ENCODE measurements at regions not wholly inside any gene's neighbourhood (a gene's known extent, or its start where the extent isn't known, plus 50 kb on each side); places are given as distances from the start of the nearest gene placed in this dataset.

DNA sequence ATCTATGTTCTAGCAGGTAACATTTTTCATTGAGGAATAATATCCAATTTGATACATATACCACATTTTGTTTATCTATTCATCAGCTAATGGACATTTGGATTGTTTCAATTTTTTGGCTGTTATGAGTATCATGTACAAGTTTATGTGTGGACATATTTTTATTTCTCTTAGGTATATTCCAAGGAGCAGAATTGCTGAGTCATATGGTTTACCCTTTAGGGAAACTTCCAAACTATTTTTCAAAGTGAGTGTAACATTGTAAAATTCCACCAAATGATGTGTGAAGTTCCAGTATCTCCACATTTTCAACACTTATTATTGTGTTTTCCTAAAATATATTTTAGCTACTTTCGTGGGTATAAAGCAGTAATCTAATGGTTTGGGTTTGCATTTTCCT lies 1789.9 kb downstream of the MRPL39 start:
- Histone ChIP-seq H2BK120ac (replicated peaks; ENCODE audit: low read depth, low read length) (no peak overlapping the region), H4K5ac (ENCODE audit: insufficient read length, low read depth, low read length) (no peak overlapping the region), H2AFZ (ENCODE audit: low read length) (no peak overlapping the region), H3K27me3 (replicated peaks in 1 of 4; ENCODE audit: control insufficient read depth in 3 of 4, extremely low read depth in 1 of 4, insufficient read depth in 3 of 4, low read length in 3 of 4) (no peaks in the 10 kb centered on the region), H3K4me2 (ENCODE audit: insufficient read depth in 1 of 2, low read depth in 2 of 2, low read length in 2 of 2) (no peak overlapping the region), H3K9ac (replicated peaks in 1 of 4; ENCODE audit: extremely low read depth in 1 of 4, low read depth in 3 of 4, low read length in 3 of 4) (no peak overlapping the region), H3K9me3 (ENCODE audit: insufficient read depth in 2 of 2, low read depth in 1 of 2, low read length in 1 of 2) (peaks cover 2 to 7% of the 10 kb centered on the region in 2 experiments; a peak in 3 of 4 replicates), H2BK20ac (ENCODE audit: low read length) (no peak overlapping the region), H3K79me2 (ENCODE audit: control insufficient read depth in 1 of 2, insufficient read depth in 2 of 2, low read length in 2 of 2) (no peaks in the 10 kb centered on the region), H3K56ac (replicated peaks; ENCODE audit: insufficient read length, low read depth, low read length) (no peak overlapping the region), H4K20me1 (replicated peaks in 1 of 2; ENCODE audit: control insufficient read depth in 1 of 2, insufficient read depth in 2 of 2, low read length in 2 of 2) (no peaks in the 10 kb centered on the region), H3K36me3 (ENCODE audit: control insufficient read depth in 2 of 4, insufficient read depth in 4 of 4, low read length in 3 of 4) (no peaks in the 10 kb centered on the region), H3K23me2 (ENCODE audit: low read depth, low read length) (no peaks in the 10 kb centered on the region), H2BK5ac (ENCODE audit: low read depth, low read length) (no peak overlapping the region), H3K23ac (ENCODE audit: insufficient read length) (no peak overlapping the region), H2AK5ac (ENCODE audit: low read depth, low read length) (no peak overlapping the region), H3K18ac (ENCODE audit: extremely low read depth, low read length) (no peak overlapping the region), H2BK15ac (ENCODE audit: low read length) (no peak overlapping the region), H3K27ac (ENCODE audit: low read depth, low read length) (no peak overlapping the region), H2BK12ac (ENCODE audit: low read depth, low read length) (no peak overlapping the region), H3K79me1 (ENCODE audit: low read depth, low read length) (no peaks in the 10 kb centered on the region), H4K8ac (ENCODE audit: extremely low read depth, insufficient read depth, low read length) (no peak overlapping the region), H3K4me1 (replicated peaks in 1 of 4; ENCODE audit: control insufficient read depth in 3 of 4, insufficient read depth in 4 of 4, low read length in 3 of 4) (no peaks in the 10 kb centered on the region), H3K4ac (replicated peaks; ENCODE audit: insufficient read length, low read depth, low read length) (no peak overlapping the region), H3K4me3 (ENCODE audit: extremely low read depth in 1 of 4, insufficient read depth in 2 of 4, low read depth in 3 of 4, low read length in 4 of 4) (no peak overlapping the region), H3K14ac (ENCODE audit: insufficient read length) (no peak overlapping the region), H4K91ac (replicated peaks; ENCODE audit: insufficient read length, low read length) (no peak overlapping the region)
- FAIRE-seq: no peak
- ChIA-PET CTCF (ENCODE audit: partially characterized antibody) (no interaction called here), POLR2A (ENCODE audit: partially characterized antibody) (no interaction called here)
- no peak for DNase-seq (ENCODE audit: low read depth in 1 of 2, low spot score in 2 of 2)
- WGBS, 2 experiments (ENCODE audit: extremely low coverage in 1 of 2, insufficient coverage in 1 of 2, insufficient read length in 1 of 2, insufficient replicate concordance in 2 of 2, low coverage in 1 of 2, low lambda C conversion rate in 2 of 2, missing lambda C conversion rate in 1 of 2): 87% methylated on average over 1 of the region's 1 CpG; no CpG with 5 or more reads in 1 of the 2 experiments
- TF ChIP-seq ASH2L (IDR thresholded peaks at IDR 0.05; ENCODE audit: low read length) (no peak), BRCA1 (IDR thresholded peaks at IDR 0.05; ENCODE audit: low read depth, low read length) (no peak), SIN3A (conservative IDR thresholded peaks at IDR 0.05 in 1 of 2, IDR thresholded peaks at IDR 0.05 in 1 of 2; ENCODE audit: low read depth in 1 of 2, low read length in 2 of 2) (no peak), NRF1 (IDR thresholded peaks at IDR 0.05; ENCODE audit: low read depth, low read length) (no peak), JUND (IDR thresholded peaks at IDR 0.05; ENCODE audit: low read length) (no peak), YY1 (IDR thresholded peaks at IDR 0.05; ENCODE audit: low read depth, low read length) (no peak), KDM5A (IDR thresholded peaks at IDR 0.05; ENCODE audit: low read length) (no peak), GTF2F1 (IDR thresholded peaks at IDR 0.05; ENCODE audit: borderline replicate concordance, low read depth, low read length) (no peak), FOSL1 (IDR thresholded peaks at IDR 0.05; ENCODE audit: insufficient read depth, low read depth, low read length) (no peak), EGR1 (IDR thresholded peaks at IDR 0.05; ENCODE audit: borderline replicate concordance, low read depth, low read length) (no peak)
- TF ChIP-seq, protein P1, sequence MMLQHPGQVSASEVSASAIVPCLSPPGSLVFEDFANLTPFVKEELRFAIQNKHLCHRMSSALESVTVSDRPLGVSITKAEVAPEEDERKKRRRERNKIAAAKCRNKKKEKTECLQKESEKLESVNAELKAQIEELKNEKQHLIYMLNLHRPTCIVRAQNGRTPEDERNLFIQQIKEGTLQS (IDR thresholded peaks at IDR 0.05; ENCODE audit: insufficient read depth, low read depth, low read length): no peak
- TF ChIP-seq, protein P2, sequence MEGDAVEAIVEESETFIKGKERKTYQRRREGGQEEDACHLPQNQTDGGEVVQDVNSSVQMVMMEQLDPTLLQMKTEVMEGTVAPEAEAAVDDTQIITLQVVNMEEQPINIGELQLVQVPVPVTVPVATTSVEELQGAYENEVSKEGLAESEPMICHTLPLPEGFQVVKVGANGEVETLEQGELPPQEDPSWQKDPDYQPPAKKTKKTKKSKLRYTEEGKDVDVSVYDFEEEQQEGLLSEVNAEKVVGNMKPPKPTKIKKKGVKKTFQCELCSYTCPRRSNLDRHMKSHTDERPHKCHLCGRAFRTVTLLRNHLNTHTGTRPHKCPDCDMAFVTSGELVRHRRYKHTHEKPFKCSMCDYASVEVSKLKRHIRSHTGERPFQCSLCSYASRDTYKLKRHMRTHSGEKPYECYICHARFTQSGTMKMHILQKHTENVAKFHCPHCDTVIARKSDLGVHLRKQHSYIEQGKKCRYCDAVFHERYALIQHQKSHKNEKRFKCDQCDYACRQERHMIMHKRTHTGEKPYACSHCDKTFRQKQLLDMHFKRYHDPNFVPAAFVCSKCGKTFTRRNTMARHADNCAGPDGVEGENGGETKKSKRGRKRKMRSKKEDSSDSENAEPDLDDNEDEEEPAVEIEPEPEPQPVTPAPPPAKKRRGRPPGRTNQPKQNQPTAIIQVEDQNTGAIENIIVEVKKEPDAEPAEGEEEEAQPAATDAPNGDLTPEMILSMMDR (IDR thresholded peaks at IDR 0.05; ENCODE audit: control extremely low read depth in 1 of 3, insufficient read depth in 1 of 3, low read depth in 1 of 3, low read length in 3 of 3): no peak
